ENCODE measurements at regions not wholly inside any gene's neighbourhood (a gene's known extent, or its start where the extent isn't known, plus 50 kb on each side); places are given as distances from the start of the nearest gene placed in this dataset.

DNA sequence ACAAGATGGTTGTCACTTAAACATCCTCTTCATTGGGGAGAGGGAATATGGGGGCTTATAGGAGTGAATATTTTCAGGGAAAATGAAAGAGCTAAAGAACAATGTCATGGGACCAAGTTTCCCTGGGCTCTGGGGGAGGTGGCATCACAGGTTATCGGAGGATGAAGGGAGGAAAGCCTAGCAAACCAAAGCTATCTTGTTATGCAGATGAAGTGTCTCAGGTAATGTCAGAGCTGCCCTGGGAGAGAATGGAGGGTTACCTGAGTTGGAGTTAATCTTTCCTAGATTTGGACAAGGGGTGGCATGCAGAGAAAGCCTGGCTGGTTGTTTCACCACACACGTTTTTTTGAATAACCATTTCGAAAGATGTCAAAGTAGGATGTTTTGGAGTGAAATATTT, 308.1 kb upstream of the ATP10A start:
- H3K4me1 ChIP-seq: no peaks in the 10 kb centered on the region
- H3K27ac ChIP-seq: no peak overlapping the region
- H3K9me3 ChIP-seq: no peaks in the 10 kb centered on the region
- 63 to 77% (median 68%) methylated on average over 3 of the region's 3 CpGs for WGBS, 5 donors
- H3K36me3 ChIP-seq: no peaks in the 10 kb centered on the region
- H3K27me3 ChIP-seq: no peaks in the 10 kb centered on the region
- TF ChIP-seq, protein P1, sequence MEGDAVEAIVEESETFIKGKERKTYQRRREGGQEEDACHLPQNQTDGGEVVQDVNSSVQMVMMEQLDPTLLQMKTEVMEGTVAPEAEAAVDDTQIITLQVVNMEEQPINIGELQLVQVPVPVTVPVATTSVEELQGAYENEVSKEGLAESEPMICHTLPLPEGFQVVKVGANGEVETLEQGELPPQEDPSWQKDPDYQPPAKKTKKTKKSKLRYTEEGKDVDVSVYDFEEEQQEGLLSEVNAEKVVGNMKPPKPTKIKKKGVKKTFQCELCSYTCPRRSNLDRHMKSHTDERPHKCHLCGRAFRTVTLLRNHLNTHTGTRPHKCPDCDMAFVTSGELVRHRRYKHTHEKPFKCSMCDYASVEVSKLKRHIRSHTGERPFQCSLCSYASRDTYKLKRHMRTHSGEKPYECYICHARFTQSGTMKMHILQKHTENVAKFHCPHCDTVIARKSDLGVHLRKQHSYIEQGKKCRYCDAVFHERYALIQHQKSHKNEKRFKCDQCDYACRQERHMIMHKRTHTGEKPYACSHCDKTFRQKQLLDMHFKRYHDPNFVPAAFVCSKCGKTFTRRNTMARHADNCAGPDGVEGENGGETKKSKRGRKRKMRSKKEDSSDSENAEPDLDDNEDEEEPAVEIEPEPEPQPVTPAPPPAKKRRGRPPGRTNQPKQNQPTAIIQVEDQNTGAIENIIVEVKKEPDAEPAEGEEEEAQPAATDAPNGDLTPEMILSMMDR (IDR thresholded peaks at IDR 0.05): no peak
- no peak for TF ChIP-seq POLR2A (IDR thresholded peaks at IDR 0.05)
- TF ChIP-seq EP300 (IDR thresholded peaks at IDR 0.05): no peak
- TF ChIP-seq POLR2AphosphoS5 (IDR thresholded peaks at IDR 0.05): no peak
- intact Hi-C loops (cut with DNase I; ENCODE audit: low total_unique reads): no loop called here
- DNase-seq: no peak
- no peak overlapping the region for H3K4me3 ChIP-seq

DNA sequence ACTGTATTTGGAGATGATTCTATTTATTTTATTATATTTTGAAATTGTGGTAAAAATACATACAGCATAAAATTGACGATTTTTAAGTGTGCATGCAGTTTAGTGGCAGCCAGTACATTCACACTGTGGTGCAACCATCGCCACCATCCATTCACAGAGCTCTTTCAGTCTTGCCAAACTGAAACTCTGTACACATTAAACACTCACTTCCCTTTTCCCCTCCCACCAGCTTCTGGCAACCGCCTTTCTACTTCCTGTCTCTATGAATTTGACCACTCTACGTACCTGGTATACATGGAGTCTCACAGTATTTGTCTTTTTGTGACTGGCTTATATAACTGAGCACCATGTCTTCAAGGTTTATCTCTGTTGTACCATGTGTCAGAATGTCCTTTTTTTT, 303.3 kb upstream of the ATP10A start:
- Histone ChIP-seq H3K27ac (no peak overlapping the region), H3K9me3 (no peaks in the 10 kb centered on the region), H3K27me3 (peaks cover 0 to 1% (median 0%) of the 10 kb centered on the region in 3 donors), H3K4me1 (no peaks in the 10 kb centered on the region), H3K4me3 (no peak overlapping the region), H3K36me3 (no peaks in the 10 kb centered on the region)
- DNase-seq: no peak
- intact Hi-C loops (cut with DNase I; ENCODE audit: low total_unique reads): no loop called here
- no peak for TF ChIP-seq POLR2A (IDR thresholded peaks at IDR 0.05)
- TF ChIP-seq EP300 (IDR thresholded peaks at IDR 0.05): no peak
- TF ChIP-seq, protein P1 (IDR thresholded peaks at IDR 0.05): no peak
- WGBS, 5 donors: 72 to 81% (median 76%) methylated on average over 4 of the region's 4 CpGs

DNA sequence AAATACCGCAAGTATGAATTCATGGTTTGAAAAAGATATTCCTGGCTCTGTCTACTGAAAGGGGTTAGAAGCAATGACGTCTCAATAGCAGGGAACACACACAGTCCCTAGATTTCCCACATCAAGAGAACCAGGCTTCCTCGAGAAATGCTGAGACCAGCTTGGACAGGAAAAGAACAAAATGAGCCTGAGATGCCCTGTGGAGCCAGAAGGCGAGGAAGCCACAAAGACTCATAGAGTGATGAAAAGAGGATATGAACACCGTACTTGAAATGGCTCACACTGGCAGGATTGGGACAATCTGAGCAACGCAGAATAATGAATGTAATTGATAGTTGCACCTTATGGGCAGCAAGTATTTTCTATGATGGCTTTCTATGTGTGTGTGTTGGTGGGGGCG, 302.4 kb upstream of the ATP10A start:
- H3K4me3 ChIP-seq: no peak overlapping the region
- WGBS, 5 donors: 81 to 88% (median 83%) methylated on average over 7 of the region's 7 CpGs
- no peaks in the 10 kb centered on the region for H3K4me1 ChIP-seq
- no peak for TF ChIP-seq POLR2AphosphoS5 (IDR thresholded peaks at IDR 0.05)
- TF ChIP-seq POLR2A (IDR thresholded peaks at IDR 0.05): no peak
- TF ChIP-seq EP300 (IDR thresholded peaks at IDR 0.05): no peak
- TF ChIP-seq, protein P1 (IDR thresholded peaks at IDR 0.05): no peak
- H3K27me3 ChIP-seq: peaks cover 0 to 10% (median 0%) of the 10 kb centered on the region in 3 donors
- no peak overlapping the region for H3K27ac ChIP-seq
- no peaks in the 10 kb centered on the region for H3K9me3 ChIP-seq
- DNase-seq: no peak
- H3K36me3 ChIP-seq: no peaks in the 10 kb centered on the region
- intact Hi-C loops (cut with DNase I; ENCODE audit: low total_unique reads): no loop called here

DNA sequence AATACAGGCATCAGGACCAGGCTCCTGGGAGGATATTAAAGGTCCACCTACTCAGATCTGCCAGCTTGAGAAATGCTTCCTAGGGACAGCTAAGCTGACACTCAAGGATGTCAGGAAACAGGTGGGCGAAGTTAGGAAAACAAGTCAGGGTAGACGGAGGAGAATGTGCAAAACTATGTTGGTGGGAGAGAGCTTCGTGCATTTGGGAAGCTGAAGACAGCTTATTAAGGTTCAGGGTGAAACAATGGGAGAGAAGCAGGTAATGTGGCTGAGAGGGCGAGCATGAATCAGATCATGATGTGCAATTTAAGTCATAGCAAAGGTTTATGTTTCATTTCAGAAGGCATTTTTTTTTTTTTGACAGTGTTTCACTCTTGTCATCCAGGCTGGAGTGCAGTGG, 297.2 kb upstream of the ATP10A start:
- Histone ChIP-seq H3K27ac (no peak overlapping the region), H3K27me3 (peaks cover 0 to 14% (median 0%) of the 10 kb centered on the region in 3 donors), H3K4me3 (no peak overlapping the region), H3K9me3 (peaks cover 0 to 6% (median under 1%) of the 10 kb centered on the region in 4 donors), H3K4me1 (peaks cover 0 to 12% (median 0%) of the 10 kb centered on the region in 4 donors), H3K36me3 (no peaks in the 10 kb centered on the region)
- WGBS, 5 donors: 70 to 85% (median 83%) methylated on average over 4 of the region's 4 CpGs
- intact Hi-C loops (cut with DNase I; ENCODE audit: low total_unique reads): no loop called here
- no peak for TF ChIP-seq POLR2A (IDR thresholded peaks at IDR 0.05)
- no peak for TF ChIP-seq EP300 (IDR thresholded peaks at IDR 0.05)
- TF ChIP-seq, protein P1 (IDR thresholded peaks at IDR 0.05): no peak
- TF ChIP-seq POLR2AphosphoS5 (IDR thresholded peaks at IDR 0.05): no peak
- DNase-seq: no peak
